ENCODE measurements at regions not wholly inside any gene's neighbourhood (a gene's known extent, or its start where the extent isn't known, plus 50 kb on each side); places are given as distances from the start of the nearest gene placed in this dataset.

DNA sequence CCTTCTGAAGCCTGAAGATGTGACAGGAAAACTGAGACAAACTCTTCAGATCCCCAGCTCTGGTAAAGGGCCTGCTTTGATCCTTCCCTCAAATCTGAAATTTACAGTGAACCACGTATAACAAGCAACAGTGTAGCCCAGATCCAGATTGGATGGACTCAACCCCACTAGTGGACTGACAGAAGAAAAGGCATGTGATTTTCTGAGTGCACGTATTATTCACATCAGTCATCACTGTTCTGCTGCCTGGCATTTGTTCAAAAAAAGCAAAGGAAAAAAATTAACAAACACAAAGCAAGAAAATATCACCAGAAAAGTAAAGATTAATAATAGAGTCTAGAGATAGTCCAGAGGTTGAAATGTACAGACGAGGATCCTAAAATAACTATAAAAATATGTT, 87.6 kb downstream of the CYRIA start:
- TF ChIP-seq JUND (IDR thresholded peaks at IDR 0.05) = no peak
- TF ChIP-seq, protein P1, sequence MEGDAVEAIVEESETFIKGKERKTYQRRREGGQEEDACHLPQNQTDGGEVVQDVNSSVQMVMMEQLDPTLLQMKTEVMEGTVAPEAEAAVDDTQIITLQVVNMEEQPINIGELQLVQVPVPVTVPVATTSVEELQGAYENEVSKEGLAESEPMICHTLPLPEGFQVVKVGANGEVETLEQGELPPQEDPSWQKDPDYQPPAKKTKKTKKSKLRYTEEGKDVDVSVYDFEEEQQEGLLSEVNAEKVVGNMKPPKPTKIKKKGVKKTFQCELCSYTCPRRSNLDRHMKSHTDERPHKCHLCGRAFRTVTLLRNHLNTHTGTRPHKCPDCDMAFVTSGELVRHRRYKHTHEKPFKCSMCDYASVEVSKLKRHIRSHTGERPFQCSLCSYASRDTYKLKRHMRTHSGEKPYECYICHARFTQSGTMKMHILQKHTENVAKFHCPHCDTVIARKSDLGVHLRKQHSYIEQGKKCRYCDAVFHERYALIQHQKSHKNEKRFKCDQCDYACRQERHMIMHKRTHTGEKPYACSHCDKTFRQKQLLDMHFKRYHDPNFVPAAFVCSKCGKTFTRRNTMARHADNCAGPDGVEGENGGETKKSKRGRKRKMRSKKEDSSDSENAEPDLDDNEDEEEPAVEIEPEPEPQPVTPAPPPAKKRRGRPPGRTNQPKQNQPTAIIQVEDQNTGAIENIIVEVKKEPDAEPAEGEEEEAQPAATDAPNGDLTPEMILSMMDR (IDR thresholded peaks at IDR 0.05) = no peak
- no peak for TF ChIP-seq RCOR1 (IDR thresholded peaks at IDR 0.05; ENCODE audit: low read length)
